ENCODE measurements at regions not wholly inside any gene's neighbourhood (a gene's known extent, or its start where the extent isn't known, plus 50 kb on each side); places are given as distances from the start of the nearest gene placed in this dataset.

DNA sequence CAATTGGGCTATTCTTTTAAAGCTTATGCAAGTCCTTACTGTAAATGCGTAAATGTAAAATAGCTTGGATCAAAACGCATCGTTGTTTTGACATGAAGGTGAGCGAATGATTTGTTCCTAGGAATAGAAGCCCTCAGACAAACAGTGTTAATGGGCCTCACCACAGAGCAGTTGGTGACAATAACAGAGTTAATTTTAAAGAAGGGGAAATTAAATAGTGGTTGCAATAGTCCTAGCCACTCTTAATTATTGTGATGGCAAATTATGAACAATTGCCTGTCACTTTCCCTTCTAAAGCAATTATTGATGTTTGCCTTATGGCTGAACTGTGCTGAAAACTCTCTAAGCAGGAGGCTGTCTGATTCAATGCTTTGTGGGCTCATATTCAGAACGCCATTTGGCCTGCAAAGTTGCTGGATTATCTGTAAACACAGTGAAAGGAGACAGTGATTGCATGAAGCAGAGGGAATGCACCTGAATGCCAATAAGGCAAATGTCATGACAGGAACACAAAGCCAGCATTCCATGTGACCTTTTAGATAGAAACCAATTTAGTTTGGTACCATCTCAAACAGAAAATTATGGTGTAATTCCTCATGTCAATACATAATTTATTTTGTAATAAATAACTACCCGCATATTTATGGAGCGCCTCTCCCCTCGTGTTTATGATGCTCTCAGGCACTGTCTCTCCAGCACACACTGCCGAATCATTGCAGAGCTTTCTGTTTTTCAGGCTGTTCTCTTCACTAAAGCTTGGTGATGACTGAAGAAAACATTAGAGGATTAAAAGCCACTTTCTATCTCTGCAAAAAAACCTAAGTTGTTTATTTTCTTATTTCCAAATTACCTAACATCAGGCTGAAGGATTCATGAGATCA lies 387.5 kb downstream of the HACE1 start:
- DNase-seq, result no peak
- no peaks in the 10 kb centered on the region for H3K36me3 ChIP-seq (ENCODE audit: low read depth, missing control alignments)
- H3K4me3 ChIP-seq, result no peak overlapping the region
- H3K9me3 ChIP-seq, result no peaks in the 10 kb centered on the region
- TF ChIP-seq, protein P1, sequence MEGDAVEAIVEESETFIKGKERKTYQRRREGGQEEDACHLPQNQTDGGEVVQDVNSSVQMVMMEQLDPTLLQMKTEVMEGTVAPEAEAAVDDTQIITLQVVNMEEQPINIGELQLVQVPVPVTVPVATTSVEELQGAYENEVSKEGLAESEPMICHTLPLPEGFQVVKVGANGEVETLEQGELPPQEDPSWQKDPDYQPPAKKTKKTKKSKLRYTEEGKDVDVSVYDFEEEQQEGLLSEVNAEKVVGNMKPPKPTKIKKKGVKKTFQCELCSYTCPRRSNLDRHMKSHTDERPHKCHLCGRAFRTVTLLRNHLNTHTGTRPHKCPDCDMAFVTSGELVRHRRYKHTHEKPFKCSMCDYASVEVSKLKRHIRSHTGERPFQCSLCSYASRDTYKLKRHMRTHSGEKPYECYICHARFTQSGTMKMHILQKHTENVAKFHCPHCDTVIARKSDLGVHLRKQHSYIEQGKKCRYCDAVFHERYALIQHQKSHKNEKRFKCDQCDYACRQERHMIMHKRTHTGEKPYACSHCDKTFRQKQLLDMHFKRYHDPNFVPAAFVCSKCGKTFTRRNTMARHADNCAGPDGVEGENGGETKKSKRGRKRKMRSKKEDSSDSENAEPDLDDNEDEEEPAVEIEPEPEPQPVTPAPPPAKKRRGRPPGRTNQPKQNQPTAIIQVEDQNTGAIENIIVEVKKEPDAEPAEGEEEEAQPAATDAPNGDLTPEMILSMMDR (IDR thresholded peaks at IDR 0.05), result no peak
- no peak for TF ChIP-seq POLR2A (IDR thresholded peaks at IDR 0.05)
- no peaks in the 10 kb centered on the region for H3K4me1 ChIP-seq
- WGBS, 2 donors, result 67 to 70% methylated on average over 9 of the region's 9 CpGs
- intact Hi-C loops (cut with DNase I; ENCODE audit: low total_unique reads), result no loop called here
- H3K27me3 ChIP-seq, result no peaks in the 10 kb centered on the region
- no peak overlapping the region for H3K27ac ChIP-seq

DNA sequence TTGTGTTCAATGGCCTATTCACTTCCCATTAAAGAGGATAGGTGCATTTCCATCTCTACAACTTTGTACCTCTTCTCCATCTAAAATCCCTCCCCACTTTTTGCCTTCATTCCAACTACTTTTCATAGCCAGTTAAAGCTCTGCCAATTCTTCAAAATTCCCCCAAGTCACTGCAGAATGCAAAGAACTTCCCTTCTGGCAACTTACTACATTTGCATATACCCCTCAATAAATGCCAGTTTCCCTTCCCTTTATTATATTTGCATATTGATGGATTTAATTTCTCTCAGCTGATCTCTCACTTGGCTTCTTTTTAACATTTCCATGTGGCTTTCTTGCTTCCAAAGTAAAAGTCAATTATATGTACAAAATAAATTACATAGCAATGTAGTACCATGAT lies 393.4 kb downstream of the HACE1 start:
- Histone ChIP-seq H3K9me3 (no peaks in the 10 kb centered on the region), H3K4me3 (no peak overlapping the region), H3K4me1 (no peaks in the 10 kb centered on the region), H3K27me3 (no peaks in the 10 kb centered on the region), H3K36me3 (ENCODE audit: low read depth, missing control alignments) (no peaks in the 10 kb centered on the region), H3K27ac (no peak overlapping the region)
- DNase-seq, result no peak
- intact Hi-C loops (cut with DNase I; ENCODE audit: low total_unique reads), result no loop called here
- TF ChIP-seq, protein P1 (IDR thresholded peaks at IDR 0.05), result no peak
- TF ChIP-seq POLR2A (IDR thresholded peaks at IDR 0.05), result no peak

DNA sequence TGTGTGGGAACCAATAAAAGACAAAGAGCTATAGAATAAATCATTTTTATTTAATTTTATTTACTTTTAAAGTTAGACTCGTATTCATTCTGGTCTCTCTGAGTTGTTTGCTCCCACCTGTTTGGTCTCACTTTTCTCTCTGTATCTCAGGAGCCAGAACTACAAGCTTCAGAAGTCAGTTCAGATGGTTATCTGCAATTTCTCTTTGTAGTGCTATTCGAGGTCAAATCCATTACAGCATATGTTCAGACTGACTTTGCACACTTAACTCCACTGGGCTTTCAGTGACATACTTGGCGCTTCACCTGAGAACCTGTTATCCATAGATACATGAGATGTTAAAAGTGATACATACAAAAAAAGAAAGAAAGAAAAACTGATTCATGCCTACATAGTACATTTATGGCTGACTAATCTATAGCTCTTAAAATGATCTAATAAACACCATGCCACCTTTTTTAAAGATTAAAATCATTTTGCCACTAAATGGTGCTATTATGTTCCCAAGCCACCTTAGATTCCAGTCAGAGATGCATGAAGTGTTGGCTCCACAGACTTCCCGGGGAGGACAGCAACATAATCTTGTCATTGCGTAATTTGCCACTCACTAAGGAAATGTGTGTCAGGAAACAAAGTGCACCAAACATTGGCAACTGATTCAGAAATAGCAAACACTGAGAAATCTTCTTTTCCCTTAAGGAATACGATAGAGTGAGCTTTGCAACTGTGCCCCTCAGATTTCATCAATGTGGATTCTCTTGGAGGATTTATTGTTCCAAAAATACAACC lies 396.7 kb downstream of the HACE1 start:
- WGBS, 2 donors, result 80 to 82% methylated on average over 6 of the region's 6 CpGs
- H3K4me3 ChIP-seq, result no peak overlapping the region
- DNase-seq, result no peak
- H3K9me3 ChIP-seq, result no peaks in the 10 kb centered on the region
- H3K27ac ChIP-seq, result no peak overlapping the region
- intact Hi-C loops (cut with DNase I; ENCODE audit: low total_unique reads), result no loop called here
- no peaks in the 10 kb centered on the region for H3K4me1 ChIP-seq
- TF ChIP-seq, protein P1 (IDR thresholded peaks at IDR 0.05), result no peak
- TF ChIP-seq POLR2A (IDR thresholded peaks at IDR 0.05), result no peak
- H3K27me3 ChIP-seq, result no peaks in the 10 kb centered on the region
- H3K36me3 ChIP-seq (ENCODE audit: low read depth, missing control alignments), result no peaks in the 10 kb centered on the region

DNA sequence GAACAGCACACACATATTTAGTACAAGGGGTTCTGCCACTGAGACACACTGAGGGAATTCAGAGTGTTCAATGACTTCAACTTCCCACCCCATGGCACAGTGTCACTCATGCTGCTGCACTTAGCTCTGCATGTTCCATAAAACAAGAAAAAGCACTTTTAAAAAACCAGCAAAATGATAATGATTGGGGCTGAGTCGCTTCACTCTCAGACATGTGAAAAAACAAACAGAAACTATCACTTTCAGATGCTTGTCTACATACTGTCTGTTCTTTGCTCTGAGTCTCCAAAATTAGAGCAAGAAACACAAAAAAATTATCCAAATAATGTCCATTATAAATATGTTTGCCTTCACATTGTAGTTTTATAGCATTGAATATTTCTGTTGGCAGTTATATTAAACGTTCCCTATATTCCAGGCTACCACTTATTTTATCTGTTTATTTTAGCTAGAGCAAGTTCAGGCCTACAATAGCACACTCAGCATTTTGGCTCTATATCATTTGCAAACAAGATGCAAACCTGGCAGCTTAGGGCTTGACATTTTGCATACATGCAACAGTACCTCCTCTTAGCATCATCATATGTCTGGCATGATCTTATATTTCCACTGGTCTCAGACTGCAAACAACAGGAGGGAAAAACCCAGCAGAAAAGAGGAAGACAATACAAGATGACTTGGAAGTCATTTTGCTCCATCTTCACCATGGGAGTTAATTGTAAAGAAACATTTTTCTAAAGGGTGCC lies 398.8 kb downstream of the HACE1 start:
- no peak overlapping the region for H3K27ac ChIP-seq
- TF ChIP-seq, protein P1 (IDR thresholded peaks at IDR 0.05), result no peak
- no peak for TF ChIP-seq POLR2A (IDR thresholded peaks at IDR 0.05)
- no peaks in the 10 kb centered on the region for H3K27me3 ChIP-seq
- 50 to 58% methylated on average over 2 of the region's 2 CpGs for WGBS, 2 donors
- H3K4me1 ChIP-seq, result no peaks in the 10 kb centered on the region
- no peak for DNase-seq
- intact Hi-C loops (cut with DNase I; ENCODE audit: low total_unique reads), result no loop called here
- no peaks in the 10 kb centered on the region for H3K9me3 ChIP-seq
- H3K36me3 ChIP-seq (ENCODE audit: low read depth, missing control alignments), result no peaks in the 10 kb centered on the region
- no peak overlapping the region for H3K4me3 ChIP-seq

All from testis (tissue), 2 donors.